ENCODE measurements at regions not wholly inside any gene's neighbourhood (a gene's known extent, or its start where the extent isn't known, plus 50 kb on each side); places are given as distances from the start of the nearest gene placed in this dataset.

DNA sequence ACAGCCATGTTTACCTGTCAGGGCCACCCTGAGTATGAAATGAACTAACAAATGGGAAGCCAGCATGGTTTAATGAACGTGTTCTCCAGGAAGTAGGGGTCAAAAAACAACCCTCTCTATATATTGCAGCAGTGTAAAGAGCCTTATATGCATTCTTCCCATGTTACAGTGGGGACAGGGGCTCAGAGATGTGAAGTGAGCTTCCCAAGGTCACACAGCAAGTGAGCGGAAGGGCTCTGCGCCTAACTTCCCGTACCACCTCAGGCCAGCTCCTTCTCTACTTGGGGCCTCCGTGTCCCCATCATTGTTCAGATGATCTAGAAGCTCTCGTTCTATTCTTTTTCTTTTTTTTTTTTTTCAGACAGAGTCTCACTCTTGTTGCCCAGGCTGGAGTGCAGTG lies 105.1 kb upstream of the MAP1LC3B2 start:
- Histone ChIP-seq H3K27ac (ENCODE audit: low read depth in 1 of 2, low read length in 2 of 2) (no peak overlapping the region), H3K4me1 (ENCODE audit: insufficient read depth, low read length) (no peaks in the 10 kb centered on the region), H3K4me3 (ENCODE audit: low read length) (no peak overlapping the region), H3K9me3 (ENCODE audit: control insufficient read depth in 1 of 2, insufficient read depth in 1 of 2, low read length in 2 of 2) (peaks cover 0 to 5% of the 10 kb centered on the region in 2 experiments), H3K36me3 (ENCODE audit: insufficient read depth, low read length) (no peaks in the 10 kb centered on the region), H3K27me3 (ENCODE audit: control insufficient read depth in 1 of 2, insufficient read depth in 2 of 2, low read length in 2 of 2) (no peaks in the 10 kb centered on the region)
- no peak for ATAC-seq (ENCODE audit: poor library complexity)
- no peak overlapping the region for H3K4me3 Mint-ChIP-seq
- H3K9me3 Mint-ChIP-seq, result no peaks in the 10 kb centered on the region
- CTCF ChIA-PET, result no interaction called here
- no peaks in the 10 kb centered on the region for H3K4me1 Mint-ChIP-seq (ENCODE audit: low read depth)
- no peak for TF ChIP-seq CTCF (IDR thresholded peaks at IDR 0.05)
- no peak overlapping the region for H3K27ac Mint-ChIP-seq
- intact Hi-C loops (cut with DNase I, micrococcal nuclease), result no loop called here
- H3K36me3 Mint-ChIP-seq (ENCODE audit: low read depth), result no peaks in the 10 kb centered on the region
- H3K27me3 Mint-ChIP-seq, result no peaks in the 10 kb centered on the region
- POLR2A ChIA-PET, result no interaction called here
- DNase-seq, result no peak

DNA sequence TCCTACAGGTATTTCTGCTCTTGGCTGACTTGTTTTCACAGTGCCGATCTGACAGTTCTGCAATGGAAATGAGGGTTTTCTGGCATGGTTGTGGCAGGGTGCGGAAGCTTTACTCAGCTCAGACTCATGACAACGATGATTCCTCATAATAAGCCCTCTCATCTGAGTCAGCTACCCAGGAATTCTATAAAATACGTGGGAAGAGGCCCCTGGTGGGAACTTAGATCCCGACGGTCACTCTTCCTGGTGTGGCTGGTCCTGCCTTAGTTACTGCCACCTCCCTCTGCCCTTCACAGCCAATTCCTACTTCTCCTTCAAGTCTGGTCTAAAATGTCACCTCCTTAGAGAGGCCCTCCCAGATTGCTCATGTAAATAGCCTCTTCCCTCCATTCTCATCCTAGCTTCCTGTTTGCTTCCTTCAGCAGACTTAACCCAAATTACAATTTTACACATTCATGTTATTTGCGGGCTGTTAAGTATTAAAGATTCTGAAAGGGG lies 104.2 kb upstream of the MAP1LC3B2 start:
- ChIA-PET POLR2A (no interaction called here), CTCF (no interaction called here)
- H3K27me3 Mint-ChIP-seq, result no peaks in the 10 kb centered on the region
- intact Hi-C loops (cut with DNase I, micrococcal nuclease), result no loop called here
- Histone ChIP-seq H3K4me3 (ENCODE audit: low read length) (no peak overlapping the region), H3K4me1 (ENCODE audit: insufficient read depth, low read length) (no peaks in the 10 kb centered on the region), H3K27me3 (ENCODE audit: control insufficient read depth in 1 of 2, insufficient read depth in 2 of 2, low read length in 2 of 2) (no peaks in the 10 kb centered on the region), H3K9me3 (ENCODE audit: control insufficient read depth in 1 of 2, insufficient read depth in 1 of 2, low read length in 2 of 2) (peaks cover 0 to 5% of the 10 kb centered on the region in 2 experiments), H3K36me3 (ENCODE audit: insufficient read depth, low read length) (no peaks in the 10 kb centered on the region), H3K27ac (ENCODE audit: low read depth in 1 of 2, low read length in 2 of 2) (no peak overlapping the region)
- no peaks in the 10 kb centered on the region for H3K36me3 Mint-ChIP-seq (ENCODE audit: low read depth)
- no peaks in the 10 kb centered on the region for H3K9me3 Mint-ChIP-seq
- H3K4me3 Mint-ChIP-seq, result no peak overlapping the region
- no peaks in the 10 kb centered on the region for H3K4me1 Mint-ChIP-seq (ENCODE audit: low read depth)
- TF ChIP-seq CTCF (IDR thresholded peaks at IDR 0.05), result no peak
- H3K27ac Mint-ChIP-seq, result no peak overlapping the region
- no peak for DNase-seq
- no peak for ATAC-seq (ENCODE audit: poor library complexity)

- CTCF ChIA-PET, result no interaction called here
Measured at GRCh38 chr12:116455540-116456329, 103.4 kb upstream of the MAP1LC3B2 start.

More at GRCh38 chr12:116455540-116456329, 103.4 kb upstream of the MAP1LC3B2 start:
- H3K36me3 Mint-ChIP-seq (ENCODE audit: low read depth), result no peaks in the 10 kb centered on the region
- no peaks in the 10 kb centered on the region for H3K36me3 ChIP-seq (ENCODE audit: insufficient read depth, low read length)
- H3K4me1 ChIP-seq (ENCODE audit: insufficient read depth, low read length), result no peaks in the 10 kb centered on the region
- DNase-seq (peak in 3 of 14 experiments; percentile 18 to 43 (median 37)), ATAC-seq (ENCODE audit: poor library complexity) (no peak)
- H3K4me3 Mint-ChIP-seq, result no peak overlapping the region
- no peak for TF ChIP-seq CTCF (IDR thresholded peaks at IDR 0.05)
- no peak overlapping the region for H3K4me3 ChIP-seq (ENCODE audit: low read length)
- POLR2A ChIA-PET, result no interaction called here
- H3K27me3 ChIP-seq (ENCODE audit: control insufficient read depth in 1 of 2, insufficient read depth in 2 of 2, low read length in 2 of 2), result no peaks in the 10 kb centered on the region
- no peak overlapping the region for H3K27ac ChIP-seq (ENCODE audit: low read depth in 1 of 2, low read length in 2 of 2)
- no peaks in the 10 kb centered on the region for H3K4me1 Mint-ChIP-seq (ENCODE audit: low read depth)
- no peak overlapping the region for H3K27ac Mint-ChIP-seq
- intact Hi-C loops (cut with DNase I, micrococcal nuclease), result no loop called here
- no peaks in the 10 kb centered on the region for H3K9me3 Mint-ChIP-seq
- no peaks in the 10 kb centered on the region for H3K27me3 Mint-ChIP-seq
- peaks cover 0 to 5% of the 10 kb centered on the region in 2 experiments for H3K9me3 ChIP-seq (ENCODE audit: control insufficient read depth in 1 of 2, insufficient read depth in 1 of 2, low read length in 2 of 2)
